GM12872 (cell line): ENCODE measurements at regions not wholly inside any gene's neighbourhood (a gene's known extent, or its start where the extent isn't known, plus 50 kb on each side); places are given as distances from the start of the nearest gene placed in this dataset.

Experiments
- CTCF ChIP-seq: IDR thresholded peaks from 3 replicates; pipeline ENCODE4 v1.5.1; 2011; ENCODE audit warnings: low read depth, mild to moderate bottlenecking, low read length, moderate library complexity; ENCODE audit not compliant: insufficient read depth

GRCh38 chr4:124212815-124213630 is 499.5 kb downstream of the ANKRD50 start:
- TF ChIP-seq CTCF: no peak

- no peak for TF ChIP-seq CTCF
Observed at GRCh38 chr4:124219389-124219788, 493.1 kb downstream of the ANKRD50 start.

- TF ChIP-seq CTCF: no peak
Observed at GRCh38 chr4:124224256-124224655, 488.3 kb downstream of the ANKRD50 start.

- no peak for TF ChIP-seq CTCF
Observed at GRCh38 chr4:124227981-124228380, 484.6 kb downstream of the ANKRD50 start.

GRCh38 chr4:124230268-124230667 is 482.3 kb downstream of the ANKRD50 start:
- no peak for TF ChIP-seq CTCF

- TF ChIP-seq CTCF: no peak
Observed at GRCh38 chr4:124234771-124235170, 477.8 kb downstream of the ANKRD50 start.

- no peak for TF ChIP-seq CTCF
Observed at GRCh38 chr4:124243671-124244366, 468.7 kb downstream of the ANKRD50 start.
